ENCODE measurements at regions not wholly inside any gene's neighbourhood (a gene's known extent, or its start where the extent isn't known, plus 50 kb on each side); places are given as distances from the start of the nearest gene placed in this dataset.

DNA sequence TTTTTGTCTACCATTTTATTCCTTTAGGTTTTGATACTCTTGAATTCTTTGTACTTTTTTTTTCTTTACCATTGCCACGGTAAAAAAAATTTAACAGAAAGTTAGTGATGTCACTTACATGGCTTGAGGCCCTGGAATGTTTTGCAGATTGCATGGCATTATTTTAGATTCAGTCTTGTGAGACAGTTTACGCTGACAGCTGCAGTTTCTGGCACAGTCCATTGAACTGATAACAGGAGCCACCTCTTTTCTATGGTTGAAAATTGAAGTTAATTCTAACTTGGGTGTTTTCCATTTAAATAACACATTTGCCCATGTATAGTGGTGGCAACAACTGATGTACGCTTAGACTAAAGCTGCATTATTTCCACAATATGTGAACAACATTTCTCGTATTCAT, 1028.5 kb downstream of the CDH18 start:
- Histone ChIP-seq H3K27me3 (ENCODE audit: control insufficient read depth, insufficient read depth, low read length) (no peaks in the 10 kb centered on the region), H3K27ac (ENCODE audit: low read length) (no peak overlapping the region), H3K4me3 (ENCODE audit: low read depth in 2 of 2, low read length in 2 of 2) (no peak overlapping the region), H3K9me3 (ENCODE audit: control insufficient read depth, insufficient read depth, low read depth, low read length) (no peaks in the 10 kb centered on the region), H3K36me3 (ENCODE audit: control insufficient read depth, insufficient read depth, low read length) (no peaks in the 10 kb centered on the region), H3K4me1 (ENCODE audit: control insufficient read depth, insufficient read depth, low read length) (no peaks in the 10 kb centered on the region)
- intact Hi-C loops (cut with micrococcal nuclease; ENCODE audit: unreplicated experiment), result no loop called here
- ChIA-PET CTCF (no interaction called here), POLR2A (no interaction called here)
- DNase-seq (ENCODE audit: low read depth, low spot score) (no peak), ATAC-seq (no peak)
- TF ChIP-seq SIN3A (IDR thresholded peaks at IDR 0.05; ENCODE audit: borderline replicate concordance, insufficient read depth, low read depth, low read length) (no peak), CTCF (IDR thresholded peaks at IDR 0.05) (no peak), POLR2AphosphoS5 (IDR thresholded peaks at IDR 0.05; ENCODE audit: low read depth, low read length) (no peak), TCF7L2 (IDR thresholded peaks at IDR 0.05; ENCODE audit: low read depth, low read length) (no peak), REST (IDR thresholded peaks at IDR 0.05; ENCODE audit: insufficient read depth in 1 of 2, low read depth in 2 of 2, low read length in 1 of 2) (no peak)
- in situ Hi-C loops (cut with HindIII; ENCODE audit: low pct_unique_long_range_greater_than_20kb, low sequenced_read_pairs), result no loop called here
- BruUV-seq (replicated peaks), result no TSS peak

DNA sequence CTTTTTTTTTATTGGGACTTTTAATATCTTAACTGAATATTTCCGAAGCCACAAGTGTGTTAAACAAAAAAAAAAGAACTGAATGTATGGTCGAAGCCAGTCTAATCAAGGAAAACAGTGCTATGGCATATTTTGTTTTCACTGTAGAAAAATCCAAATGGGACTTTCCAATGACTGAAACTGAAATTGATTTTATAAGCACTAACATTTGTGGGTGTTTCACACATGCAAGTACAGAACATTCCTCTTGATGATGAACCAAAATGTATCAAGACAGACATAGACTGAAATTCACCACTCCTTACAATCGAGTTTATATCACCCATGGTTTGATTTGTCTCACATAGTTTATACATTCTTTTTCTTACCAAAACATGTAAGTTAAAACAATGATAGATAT, 1026.8 kb downstream of the CDH18 start:
- H3K4me1 ChIP-seq (ENCODE audit: control insufficient read depth, insufficient read depth, low read length), result no peaks in the 10 kb centered on the region

More for the DNA sequence above, 1026.8 kb downstream of the CDH18 start:
- Histone ChIP-seq H3K36me3 (ENCODE audit: control insufficient read depth, insufficient read depth, low read length) (no peaks in the 10 kb centered on the region), H3K27ac (ENCODE audit: low read length) (no peak overlapping the region), H3K9me3 (ENCODE audit: control insufficient read depth, insufficient read depth, low read depth, low read length) (no peaks in the 10 kb centered on the region), H3K27me3 (ENCODE audit: control insufficient read depth, insufficient read depth, low read length) (no peaks in the 10 kb centered on the region), H3K4me3 (ENCODE audit: low read depth in 2 of 2, low read length in 2 of 2) (no peak overlapping the region)
- ChIA-PET POLR2A (no interaction called here), CTCF (no interaction called here)
- TF ChIP-seq POLR2AphosphoS5 (IDR thresholded peaks at IDR 0.05; ENCODE audit: low read depth, low read length), result no peak
- TF ChIP-seq REST (IDR thresholded peaks at IDR 0.05; ENCODE audit: insufficient read depth in 1 of 2, low read depth in 2 of 2, low read length in 1 of 2), result no peak
- no peak for TF ChIP-seq TCF7L2 (IDR thresholded peaks at IDR 0.05; ENCODE audit: low read depth, low read length)
- no peak for TF ChIP-seq SIN3A (IDR thresholded peaks at IDR 0.05; ENCODE audit: borderline replicate concordance, insufficient read depth, low read depth, low read length)
- no peak for TF ChIP-seq CTCF (IDR thresholded peaks at IDR 0.05)
- BruUV-seq (replicated peaks), result no TSS peak
- in situ Hi-C loops (cut with HindIII; ENCODE audit: low pct_unique_long_range_greater_than_20kb, low sequenced_read_pairs), result no loop called here
- no peak for DNase-seq (ENCODE audit: low read depth, low spot score)
- intact Hi-C loops (cut with micrococcal nuclease; ENCODE audit: unreplicated experiment), result no loop called here
- no peak for ATAC-seq
